ENCODE measurements at regions not wholly inside any gene's neighbourhood (a gene's known extent, or its start where the extent isn't known, plus 50 kb on each side); places are given as distances from the start of the nearest gene placed in this dataset.

DNA sequence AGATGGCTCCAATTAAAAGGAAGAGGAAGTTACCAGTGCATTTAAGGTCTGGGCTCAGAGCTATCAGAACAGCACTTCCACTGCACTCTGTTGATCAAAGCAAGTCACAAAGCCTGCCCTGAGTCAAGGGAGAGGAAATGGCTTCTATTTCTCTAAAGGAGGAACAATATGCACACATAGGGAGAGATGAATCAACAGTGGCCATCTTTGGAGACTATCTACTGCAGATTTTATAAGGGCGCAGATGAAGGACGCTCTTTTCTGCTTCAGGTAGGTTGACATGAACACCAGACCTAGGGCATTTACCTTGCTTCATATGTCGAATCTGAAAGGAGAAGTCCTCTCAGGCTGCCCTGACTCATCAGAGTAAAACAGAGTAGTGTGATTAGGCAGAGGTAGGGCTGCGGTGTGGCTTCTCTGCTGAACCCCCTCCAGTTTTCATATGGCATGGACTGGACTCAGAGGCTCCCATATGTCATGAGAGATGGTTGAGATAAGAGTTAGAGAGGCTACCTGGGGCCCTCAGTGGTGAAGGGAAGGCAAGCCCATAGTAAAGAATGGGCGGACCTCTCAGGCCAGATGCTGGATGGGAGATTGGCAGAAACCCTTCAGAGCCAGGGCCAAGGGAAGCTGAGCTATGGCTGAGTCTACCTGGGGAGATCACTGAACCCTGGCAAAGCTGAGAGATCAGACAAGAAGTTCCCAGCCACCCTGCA is 84.4 kb downstream of the ARF6 start:
- H3K4me3 Mint-ChIP-seq: no peak overlapping the region
- ATAC-seq (no peak), DNase-seq (ENCODE audit: low spot score) (no peak)
- no peaks in the 10 kb centered on the region for H3K4me1 ChIP-seq (ENCODE audit: insufficient read depth)
- H3K9me2 ChIP-seq (ENCODE audit: insufficient read depth): no peaks in the 10 kb centered on the region
- H3K4me3 ChIP-seq: no peak overlapping the region
- H3F3A ChIP-seq (replicated peaks; ENCODE audit: low read depth): no peaks in the 10 kb centered on the region
- peaks cover 6% of the 10 kb centered on the region for H3K4me1 Mint-ChIP-seq
- no peaks in the 10 kb centered on the region for H4K20me1 ChIP-seq (replicated peaks; ENCODE audit: insufficient read depth)
- no peak overlapping the region for H3K27ac Mint-ChIP-seq
- TF ChIP-seq, protein P1, sequence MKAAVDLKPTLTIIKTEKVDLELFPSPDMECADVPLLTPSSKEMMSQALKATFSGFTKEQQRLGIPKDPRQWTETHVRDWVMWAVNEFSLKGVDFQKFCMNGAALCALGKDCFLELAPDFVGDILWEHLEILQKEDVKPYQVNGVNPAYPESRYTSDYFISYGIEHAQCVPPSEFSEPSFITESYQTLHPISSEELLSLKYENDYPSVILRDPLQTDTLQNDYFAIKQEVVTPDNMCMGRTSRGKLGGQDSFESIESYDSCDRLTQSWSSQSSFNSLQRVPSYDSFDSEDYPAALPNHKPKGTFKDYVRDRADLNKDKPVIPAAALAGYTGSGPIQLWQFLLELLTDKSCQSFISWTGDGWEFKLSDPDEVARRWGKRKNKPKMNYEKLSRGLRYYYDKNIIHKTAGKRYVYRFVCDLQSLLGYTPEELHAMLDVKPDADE (IDR thresholded peaks at IDR 0.05): no peak
- TF ChIP-seq, protein P2, sequence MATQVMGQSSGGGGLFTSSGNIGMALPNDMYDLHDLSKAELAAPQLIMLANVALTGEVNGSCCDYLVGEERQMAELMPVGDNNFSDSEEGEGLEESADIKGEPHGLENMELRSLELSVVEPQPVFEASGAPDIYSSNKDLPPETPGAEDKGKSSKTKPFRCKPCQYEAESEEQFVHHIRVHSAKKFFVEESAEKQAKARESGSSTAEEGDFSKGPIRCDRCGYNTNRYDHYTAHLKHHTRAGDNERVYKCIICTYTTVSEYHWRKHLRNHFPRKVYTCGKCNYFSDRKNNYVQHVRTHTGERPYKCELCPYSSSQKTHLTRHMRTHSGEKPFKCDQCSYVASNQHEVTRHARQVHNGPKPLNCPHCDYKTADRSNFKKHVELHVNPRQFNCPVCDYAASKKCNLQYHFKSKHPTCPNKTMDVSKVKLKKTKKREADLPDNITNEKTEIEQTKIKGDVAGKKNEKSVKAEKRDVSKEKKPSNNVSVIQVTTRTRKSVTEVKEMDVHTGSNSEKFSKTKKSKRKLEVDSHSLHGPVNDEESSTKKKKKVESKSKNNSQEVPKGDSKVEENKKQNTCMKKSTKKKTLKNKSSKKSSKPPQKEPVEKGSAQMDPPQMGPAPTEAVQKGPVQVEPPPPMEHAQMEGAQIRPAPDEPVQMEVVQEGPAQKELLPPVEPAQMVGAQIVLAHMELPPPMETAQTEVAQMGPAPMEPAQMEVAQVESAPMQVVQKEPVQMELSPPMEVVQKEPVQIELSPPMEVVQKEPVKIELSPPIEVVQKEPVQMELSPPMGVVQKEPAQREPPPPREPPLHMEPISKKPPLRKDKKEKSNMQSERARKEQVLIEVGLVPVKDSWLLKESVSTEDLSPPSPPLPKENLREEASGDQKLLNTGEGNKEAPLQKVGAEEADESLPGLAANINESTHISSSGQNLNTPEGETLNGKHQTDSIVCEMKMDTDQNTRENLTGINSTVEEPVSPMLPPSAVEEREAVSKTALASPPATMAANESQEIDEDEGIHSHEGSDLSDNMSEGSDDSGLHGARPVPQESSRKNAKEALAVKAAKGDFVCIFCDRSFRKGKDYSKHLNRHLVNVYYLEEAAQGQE (IDR thresholded peaks at IDR 0.05; ENCODE audit: unreplicated experiment): no peak
- no peak for TF ChIP-seq EZH2phosphoT487 (IDR thresholded peaks at IDR 0.05; ENCODE audit: unreplicated experiment)
- TF ChIP-seq ZNF114 (CRISPR knock-in tag; IDR thresholded peaks at IDR 0.05): no peak
- TF ChIP-seq ZNF331 (CRISPR knock-in tag; IDR thresholded peaks at IDR 0.05; ENCODE audit: low read depth): no peak
- TF ChIP-seq STAT1 (IDR thresholded peaks at IDR 0.05; ENCODE audit: unreplicated experiment): no peak
- no peak for TF ChIP-seq NANOG (IDR thresholded peaks at IDR 0.05; ENCODE audit: borderline replicate concordance)
- TF ChIP-seq EZH2 (IDR thresholded peaks at IDR 0.05; ENCODE audit: low read depth, unreplicated experiment): no peak
- TF ChIP-seq CREB1 (CRISPR knock-in tag; IDR thresholded peaks at IDR 0.05; ENCODE audit: low read depth): no peak
- TF ChIP-seq, protein P3, sequence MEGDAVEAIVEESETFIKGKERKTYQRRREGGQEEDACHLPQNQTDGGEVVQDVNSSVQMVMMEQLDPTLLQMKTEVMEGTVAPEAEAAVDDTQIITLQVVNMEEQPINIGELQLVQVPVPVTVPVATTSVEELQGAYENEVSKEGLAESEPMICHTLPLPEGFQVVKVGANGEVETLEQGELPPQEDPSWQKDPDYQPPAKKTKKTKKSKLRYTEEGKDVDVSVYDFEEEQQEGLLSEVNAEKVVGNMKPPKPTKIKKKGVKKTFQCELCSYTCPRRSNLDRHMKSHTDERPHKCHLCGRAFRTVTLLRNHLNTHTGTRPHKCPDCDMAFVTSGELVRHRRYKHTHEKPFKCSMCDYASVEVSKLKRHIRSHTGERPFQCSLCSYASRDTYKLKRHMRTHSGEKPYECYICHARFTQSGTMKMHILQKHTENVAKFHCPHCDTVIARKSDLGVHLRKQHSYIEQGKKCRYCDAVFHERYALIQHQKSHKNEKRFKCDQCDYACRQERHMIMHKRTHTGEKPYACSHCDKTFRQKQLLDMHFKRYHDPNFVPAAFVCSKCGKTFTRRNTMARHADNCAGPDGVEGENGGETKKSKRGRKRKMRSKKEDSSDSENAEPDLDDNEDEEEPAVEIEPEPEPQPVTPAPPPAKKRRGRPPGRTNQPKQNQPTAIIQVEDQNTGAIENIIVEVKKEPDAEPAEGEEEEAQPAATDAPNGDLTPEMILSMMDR (conservative IDR thresholded peaks at IDR 0.05; ENCODE audit: low read depth in 2 of 2): no peak
- no peak for TF ChIP-seq JUNB (IDR thresholded peaks at IDR 0.05; ENCODE audit: unreplicated experiment)
- TF ChIP-seq POLR2AphosphoS5 (IDR thresholded peaks at IDR 0.05; ENCODE audit: low read depth): no peak
- TF ChIP-seq, protein P4, sequence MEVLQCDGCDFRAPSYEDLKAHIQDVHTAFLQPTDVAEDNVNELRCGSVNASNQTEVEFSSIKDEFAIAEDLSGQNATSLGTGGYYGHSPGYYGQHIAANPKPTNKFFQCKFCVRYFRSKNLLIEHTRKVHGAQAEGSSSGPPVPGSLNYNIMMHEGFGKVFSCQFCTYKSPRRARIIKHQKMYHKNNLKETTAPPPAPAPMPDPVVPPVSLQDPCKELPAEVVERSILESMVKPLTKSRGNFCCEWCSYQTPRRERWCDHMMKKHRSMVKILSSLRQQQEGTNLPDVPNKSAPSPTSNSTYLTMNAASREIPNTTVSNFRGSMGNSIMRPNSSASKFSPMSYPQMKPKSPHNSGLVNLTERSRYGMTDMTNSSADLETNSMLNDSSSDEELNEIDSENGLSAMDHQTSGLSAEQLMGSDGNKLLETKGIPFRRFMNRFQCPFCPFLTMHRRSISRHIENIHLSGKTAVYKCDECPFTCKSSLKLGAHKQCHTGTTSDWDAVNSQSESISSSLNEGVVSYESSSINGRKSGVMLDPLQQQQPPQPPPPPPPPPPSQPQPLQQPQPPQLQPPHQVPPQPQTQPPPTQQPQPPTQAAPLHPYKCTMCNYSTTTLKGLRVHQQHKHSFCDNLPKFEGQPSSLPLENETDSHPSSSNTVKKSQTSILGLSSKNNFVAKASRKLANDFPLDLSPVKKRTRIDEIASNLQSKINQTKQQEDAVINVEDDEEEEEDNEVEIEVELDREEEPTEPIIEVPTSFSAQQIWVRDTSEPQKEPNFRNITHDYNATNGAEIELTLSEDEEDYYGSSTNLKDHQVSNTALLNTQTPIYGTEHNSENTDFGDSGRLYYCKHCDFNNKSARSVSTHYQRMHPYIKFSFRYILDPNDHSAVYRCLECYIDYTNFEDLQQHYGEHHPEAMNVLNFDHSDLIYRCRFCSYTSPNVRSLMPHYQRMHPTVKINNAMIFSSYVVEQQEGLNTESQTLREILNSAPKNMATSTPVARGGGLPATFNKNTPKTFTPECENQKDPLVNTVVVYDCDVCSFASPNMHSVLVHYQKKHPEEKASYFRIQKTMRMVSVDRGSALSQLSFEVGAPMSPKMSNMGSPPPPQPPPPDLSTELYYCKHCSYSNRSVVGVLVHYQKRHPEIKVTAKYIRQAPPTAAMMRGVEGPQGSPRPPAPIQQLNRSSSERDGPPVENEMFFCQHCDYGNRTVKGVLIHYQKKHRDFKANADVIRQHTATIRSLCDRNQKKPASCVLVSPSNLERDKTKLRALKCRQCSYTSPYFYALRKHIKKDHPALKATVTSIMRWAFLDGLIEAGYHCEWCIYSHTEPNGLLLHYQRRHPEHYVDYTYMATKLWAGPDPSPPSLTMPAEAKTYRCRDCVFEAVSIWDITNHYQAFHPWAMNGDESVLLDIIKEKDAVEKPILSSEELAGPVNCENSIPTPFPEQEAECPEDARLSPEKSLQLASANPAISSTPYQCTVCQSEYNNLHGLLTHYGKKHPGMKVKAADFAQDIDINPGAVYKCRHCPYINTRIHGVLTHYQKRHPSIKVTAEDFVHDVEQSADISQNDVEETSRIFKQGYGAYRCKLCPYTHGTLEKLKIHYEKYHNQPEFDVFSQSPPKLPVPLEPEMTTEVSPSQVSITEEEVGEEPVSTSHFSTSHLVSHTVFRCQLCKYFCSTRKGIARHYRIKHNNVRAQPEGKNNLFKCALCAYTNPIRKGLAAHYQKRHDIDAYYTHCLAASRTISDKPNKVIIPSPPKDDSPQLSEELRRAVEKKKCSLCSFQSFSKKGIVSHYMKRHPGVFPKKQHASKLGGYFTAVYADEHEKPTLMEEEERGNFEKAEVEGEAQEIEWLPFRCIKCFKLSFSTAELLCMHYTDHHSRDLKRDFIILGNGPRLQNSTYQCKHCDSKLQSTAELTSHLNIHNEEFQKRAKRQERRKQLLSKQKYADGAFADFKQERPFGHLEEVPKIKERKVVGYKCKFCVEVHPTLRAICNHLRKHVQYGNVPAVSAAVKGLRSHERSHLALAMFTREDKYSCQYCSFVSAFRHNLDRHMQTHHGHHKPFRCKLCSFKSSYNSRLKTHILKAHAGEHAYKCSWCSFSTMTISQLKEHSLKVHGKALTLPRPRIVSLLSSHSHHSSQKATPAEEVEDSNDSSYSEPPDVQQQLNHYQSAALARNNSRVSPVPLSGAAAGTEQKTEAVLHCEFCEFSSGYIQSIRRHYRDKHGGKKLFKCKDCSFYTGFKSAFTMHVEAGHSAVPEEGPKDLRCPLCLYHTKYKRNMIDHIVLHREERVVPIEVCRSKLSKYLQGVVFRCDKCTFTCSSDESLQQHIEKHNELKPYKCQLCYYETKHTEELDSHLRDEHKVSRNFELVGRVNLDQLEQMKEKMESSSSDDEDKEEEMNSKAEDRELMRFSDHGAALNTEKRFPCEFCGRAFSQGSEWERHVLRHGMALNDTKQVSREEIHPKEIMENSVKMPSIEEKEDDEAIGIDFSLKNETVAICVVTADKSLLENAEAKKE (CRISPR knock-in tag; IDR thresholded peaks at IDR 0.05): no peak
- no peaks in the 10 kb centered on the region for H3K36me3 Mint-ChIP-seq (ENCODE audit: low read depth)
- H3K27me3 Mint-ChIP-seq (ENCODE audit: insufficient read depth, low read depth, poor library complexity): peaks cover 2% of the 10 kb centered on the region
- H3K27ac ChIP-seq (ENCODE audit: low read depth): no peak overlapping the region
- H3K36me3 ChIP-seq (ENCODE audit: insufficient read depth): no peaks in the 10 kb centered on the region
- no peak overlapping the region for H2AFZ ChIP-seq
- H3K27me3 ChIP-seq (ENCODE audit: insufficient read depth): no peaks in the 10 kb centered on the region
- H3K4me2 ChIP-seq: no peak overlapping the region
- H3K79me2 ChIP-seq (replicated peaks; ENCODE audit: insufficient read depth): no peaks in the 10 kb centered on the region
- no peaks in the 10 kb centered on the region for H3K9me3 Mint-ChIP-seq

Measured in GM23338 (cell line).